HepG2 (cell line): ENCODE measurements at regions not wholly inside any gene's neighbourhood (a gene's known extent, or its start where the extent isn't known, plus 50 kb on each side); places are given as distances from the start of the nearest gene placed in this dataset.

ENCODE experiments used
- CSRNP2 ChIP-seq: sonication (generic); formaldehyde crosslinking; conservative IDR thresholded peaks from 2 replicates; pipeline ENCODE4 v1.8.0; 2022; ENCODE audit warnings: low read depth, missing genetic modification reagents
- GTF3A ChIP-seq: sonication (generic); formaldehyde crosslinking; conservative IDR thresholded peaks from 2 replicates; pipeline ENCODE4 v1.4.0; 2020; ENCODE audit warnings: mild to moderate bottlenecking, missing genetic modification reagents
- HNF1B ChIP-seq: sonication (generic); formaldehyde crosslinking; IDR thresholded peaks from 2 replicates; pipeline ENCODE4 v1.5.1; 2020; ENCODE audit warnings: mild to moderate bottlenecking, moderate library complexity, missing genetic modification reagents
- NFIB ChIP-seq: sonication (generic); formaldehyde crosslinking; IDR thresholded peaks from 2 replicates; pipeline ENCODE4 v1.9.0; 2021; ENCODE audit warnings: missing genetic modification reagents, mild to moderate bottlenecking, borderline replicate concordance
- NKX3-1 ChIP-seq: sonication (generic); formaldehyde crosslinking; IDR thresholded peaks from 2 replicates; pipeline ENCODE4 v1.5.0; 2020; ENCODE audit warnings: missing genetic modification reagents
- SOX13 ChIP-seq, 3 experiments: fragments of 450-650 bp in 1 of 3; sonication (generic) in 1 of 3; formaldehyde crosslinking in 1 of 3; IDR thresholded peaks in 2 of 3; conservative IDR thresholded peaks in 1 of 3; 2 replicates each; pipeline versions ENCODE4 v1.5.0 to v1.6.1; 2016 to 2020; ENCODE audit warnings: antibody characterized with exemption in 1 of 3, mild to moderate bottlenecking in 1 of 3, missing compliant biosample characterization in 1 of 3, missing genetic modification reagents in 1 of 3, moderate library complexity in 1 of 3
- ZFX ChIP-seq: sonication (generic); formaldehyde crosslinking; IDR thresholded peaks from 2 replicates; pipeline ENCODE4 v1.4.0; 2020; ENCODE audit warnings: mild to moderate bottlenecking, low read depth, missing genetic modification reagents, moderate library complexity
- ZNF260 ChIP-seq: sonication (generic); formaldehyde crosslinking; IDR thresholded peaks from 2 replicates; pipeline ENCODE4 v1.4.0; 2020; ENCODE audit warnings: missing genetic modification reagents, low read depth, mild to moderate bottlenecking, borderline replicate concordance
- ZNF281 ChIP-seq: sonication (generic); formaldehyde crosslinking; IDR thresholded peaks from 2 replicates; pipeline ENCODE4 v1.4.0; 2020; ENCODE audit warnings: missing genetic modification reagents, borderline replicate concordance
- ZNF383 ChIP-seq: sonication (generic); formaldehyde crosslinking; IDR thresholded peaks from 2 replicates; pipeline ENCODE4 v1.4.0; 2020; ENCODE audit warnings: missing genetic modification reagents, mild to moderate bottlenecking, borderline replicate concordance
- ZNF687 ChIP-seq: sonication (generic); formaldehyde crosslinking; IDR thresholded peaks from 2 replicates; pipeline ENCODE4 v1.5.1; 2020; ENCODE audit warnings: mild to moderate bottlenecking, missing genetic modification reagents, moderate library complexity
- ZNF710 ChIP-seq: sonication (generic); formaldehyde crosslinking; IDR thresholded peaks from 2 replicates; pipeline ENCODE4 v1.5.0; 2020; ENCODE audit warnings: mild to moderate bottlenecking, missing genetic modification reagents, borderline replicate concordance
- ZNF740 ChIP-seq: sonication (generic); formaldehyde crosslinking; IDR thresholded peaks from 2 replicates; pipeline ENCODE4 v1.4.0; 2020; ENCODE audit warnings: missing genetic modification reagents
- ZNF766 ChIP-seq: sonication (generic); formaldehyde crosslinking; IDR thresholded peaks from 2 replicates; pipeline ENCODE4 v1.5.0; 2020; ENCODE audit warnings: missing genetic modification reagents, borderline replicate concordance

- TF ChIP-seq ZNF687 (CRISPR knock-in tag) (no peak), ZFX (CRISPR knock-in tag) (no peak), GTF3A (no peak), ZNF710 (CRISPR knock-in tag) (no peak), ZNF740 (CRISPR knock-in tag) (no peak), ZNF281 (peak; percentile 68; the same call in 1 of the 2 replicates), NFIB (CRISPR knock-in tag) (no peak), SOX13 (IDR thresholded peaks at IDR 0.05) (no peak), SOX13 (CRISPR knock-in tag; conservative IDR thresholded peaks at IDR 0.05 in 1 of 2, IDR thresholded peaks at IDR 0.05 in 1 of 2) (peak in 1 of 2 experiments; percentile 47; a peak in 1 of 4 replicates), CSRNP2 (CRISPR knock-in tag) (no peak), ZNF260 (CRISPR knock-in tag) (no peak), NKX3-1 (CRISPR knock-in tag) (no peak), ZNF766 (CRISPR knock-in tag) (0 out of 2 replicates have a peak, but pooled peaks have one; percentile 34), HNF1B (peak; percentile 36; the same call in 1 of the 2 replicates), ZNF383 (CRISPR knock-in tag) (no peak)
Observed at GRCh38 chr5:99025298-99026045, 96.7 kb upstream of the CHD1 start (continued).
